ENCODE measurements at regions not wholly inside any gene's neighbourhood (a gene's known extent, or its start where the extent isn't known, plus 50 kb on each side); places are given as distances from the start of the nearest gene placed in this dataset.

- TF ChIP-seq, protein P1, sequence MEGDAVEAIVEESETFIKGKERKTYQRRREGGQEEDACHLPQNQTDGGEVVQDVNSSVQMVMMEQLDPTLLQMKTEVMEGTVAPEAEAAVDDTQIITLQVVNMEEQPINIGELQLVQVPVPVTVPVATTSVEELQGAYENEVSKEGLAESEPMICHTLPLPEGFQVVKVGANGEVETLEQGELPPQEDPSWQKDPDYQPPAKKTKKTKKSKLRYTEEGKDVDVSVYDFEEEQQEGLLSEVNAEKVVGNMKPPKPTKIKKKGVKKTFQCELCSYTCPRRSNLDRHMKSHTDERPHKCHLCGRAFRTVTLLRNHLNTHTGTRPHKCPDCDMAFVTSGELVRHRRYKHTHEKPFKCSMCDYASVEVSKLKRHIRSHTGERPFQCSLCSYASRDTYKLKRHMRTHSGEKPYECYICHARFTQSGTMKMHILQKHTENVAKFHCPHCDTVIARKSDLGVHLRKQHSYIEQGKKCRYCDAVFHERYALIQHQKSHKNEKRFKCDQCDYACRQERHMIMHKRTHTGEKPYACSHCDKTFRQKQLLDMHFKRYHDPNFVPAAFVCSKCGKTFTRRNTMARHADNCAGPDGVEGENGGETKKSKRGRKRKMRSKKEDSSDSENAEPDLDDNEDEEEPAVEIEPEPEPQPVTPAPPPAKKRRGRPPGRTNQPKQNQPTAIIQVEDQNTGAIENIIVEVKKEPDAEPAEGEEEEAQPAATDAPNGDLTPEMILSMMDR (IDR thresholded peaks at IDR 0.05): peak; percentile 55 to 86 (median 76)
- TF ChIP-seq POLR2A (IDR thresholded peaks at IDR 0.05): no peak
These were observed 187.5 kb downstream of the TMEM38B start for GRCh38 chr9:105881654-105882349.
